Ishikawa (cell line): ENCODE measurements at regions not wholly inside any gene's neighbourhood (a gene's known extent, or its start where the extent isn't known, plus 50 kb on each side); places are given as distances from the start of the nearest gene placed in this dataset.

Source experiments
- CEBPB ChIP-seq: IDR thresholded peaks from 2 replicates; pipeline ENCODE4 v1.6.1; 2012
- RAD21 ChIP-seq: IDR thresholded peaks from 2 replicates; pipeline ENCODE4 v1.6.1; 2012; ENCODE audit warnings: low read depth
- TEAD4 ChIP-seq: IDR thresholded peaks from 2 replicates; pipeline ENCODE4 v1.6.1; 2012
- TF ChIP-seq, protein P1 (sequence below): IDR thresholded peaks from 2 replicates; pipeline ENCODE4 v1.6.1; 2012; ENCODE audit warnings: low read depth, mild to moderate bottlenecking
- TF ChIP-seq, protein P2 (sequence below): IDR thresholded peaks from 2 replicates; pipeline ENCODE4 v1.6.1; 2012

DNA sequence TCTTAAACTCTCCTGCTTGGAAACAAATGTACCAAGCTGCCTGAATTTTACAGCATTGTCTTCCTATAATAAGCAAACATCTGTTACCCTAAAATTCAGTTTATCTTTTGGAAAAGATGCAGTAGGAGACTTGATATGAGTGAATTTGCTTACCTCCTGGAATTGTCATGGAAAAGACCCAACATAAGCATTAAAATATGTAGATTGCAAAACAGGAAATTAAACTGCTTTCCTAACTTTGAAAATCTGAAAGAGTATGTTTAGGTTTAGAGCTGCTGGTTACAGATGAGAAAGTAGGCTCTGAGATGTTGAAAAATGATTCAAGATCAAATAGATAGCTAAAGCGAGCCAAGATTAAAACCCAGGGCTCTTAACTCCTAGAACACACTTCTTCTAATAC, 316.5 kb downstream of the SOX11 start:
- TF ChIP-seq TEAD4, result no peak
- TF ChIP-seq, protein P1, sequence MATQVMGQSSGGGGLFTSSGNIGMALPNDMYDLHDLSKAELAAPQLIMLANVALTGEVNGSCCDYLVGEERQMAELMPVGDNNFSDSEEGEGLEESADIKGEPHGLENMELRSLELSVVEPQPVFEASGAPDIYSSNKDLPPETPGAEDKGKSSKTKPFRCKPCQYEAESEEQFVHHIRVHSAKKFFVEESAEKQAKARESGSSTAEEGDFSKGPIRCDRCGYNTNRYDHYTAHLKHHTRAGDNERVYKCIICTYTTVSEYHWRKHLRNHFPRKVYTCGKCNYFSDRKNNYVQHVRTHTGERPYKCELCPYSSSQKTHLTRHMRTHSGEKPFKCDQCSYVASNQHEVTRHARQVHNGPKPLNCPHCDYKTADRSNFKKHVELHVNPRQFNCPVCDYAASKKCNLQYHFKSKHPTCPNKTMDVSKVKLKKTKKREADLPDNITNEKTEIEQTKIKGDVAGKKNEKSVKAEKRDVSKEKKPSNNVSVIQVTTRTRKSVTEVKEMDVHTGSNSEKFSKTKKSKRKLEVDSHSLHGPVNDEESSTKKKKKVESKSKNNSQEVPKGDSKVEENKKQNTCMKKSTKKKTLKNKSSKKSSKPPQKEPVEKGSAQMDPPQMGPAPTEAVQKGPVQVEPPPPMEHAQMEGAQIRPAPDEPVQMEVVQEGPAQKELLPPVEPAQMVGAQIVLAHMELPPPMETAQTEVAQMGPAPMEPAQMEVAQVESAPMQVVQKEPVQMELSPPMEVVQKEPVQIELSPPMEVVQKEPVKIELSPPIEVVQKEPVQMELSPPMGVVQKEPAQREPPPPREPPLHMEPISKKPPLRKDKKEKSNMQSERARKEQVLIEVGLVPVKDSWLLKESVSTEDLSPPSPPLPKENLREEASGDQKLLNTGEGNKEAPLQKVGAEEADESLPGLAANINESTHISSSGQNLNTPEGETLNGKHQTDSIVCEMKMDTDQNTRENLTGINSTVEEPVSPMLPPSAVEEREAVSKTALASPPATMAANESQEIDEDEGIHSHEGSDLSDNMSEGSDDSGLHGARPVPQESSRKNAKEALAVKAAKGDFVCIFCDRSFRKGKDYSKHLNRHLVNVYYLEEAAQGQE, result no peak
- no peak for TF ChIP-seq CEBPB
- TF ChIP-seq RAD21, result no peak
- TF ChIP-seq, protein P2, sequence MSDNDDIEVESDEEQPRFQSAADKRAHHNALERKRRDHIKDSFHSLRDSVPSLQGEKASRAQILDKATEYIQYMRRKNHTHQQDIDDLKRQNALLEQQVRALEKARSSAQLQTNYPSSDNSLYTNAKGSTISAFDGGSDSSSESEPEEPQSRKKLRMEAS, result no peak
